GM21447 (cell line): ENCODE measurements at regions not wholly inside any gene's neighbourhood (a gene's known extent, or its start where the extent isn't known, plus 50 kb on each side); places are given as distances from the start of the nearest gene placed in this dataset.
A peak's percentile ranks its signal among the peaks of the same experiment; 100 is the strongest.
"Not testable (repeated sequence)": the region's sequence is repeated elsewhere in the genome, so short reads cannot be mapped to it uniquely, and the experiment has no call there.

Experiments
- ATAC-seq: cut with Tn5 transposase; IDR thresholded peaks from one replicate; pipeline ENCODE4 v1.9.1; 2021; ENCODE audit not compliant: unreplicated experiment

GRCh38 chr11:22567759-22568158 lies 57.9 kb downstream of the FANCF start:
- no peak for ATAC-seq

DNA sequence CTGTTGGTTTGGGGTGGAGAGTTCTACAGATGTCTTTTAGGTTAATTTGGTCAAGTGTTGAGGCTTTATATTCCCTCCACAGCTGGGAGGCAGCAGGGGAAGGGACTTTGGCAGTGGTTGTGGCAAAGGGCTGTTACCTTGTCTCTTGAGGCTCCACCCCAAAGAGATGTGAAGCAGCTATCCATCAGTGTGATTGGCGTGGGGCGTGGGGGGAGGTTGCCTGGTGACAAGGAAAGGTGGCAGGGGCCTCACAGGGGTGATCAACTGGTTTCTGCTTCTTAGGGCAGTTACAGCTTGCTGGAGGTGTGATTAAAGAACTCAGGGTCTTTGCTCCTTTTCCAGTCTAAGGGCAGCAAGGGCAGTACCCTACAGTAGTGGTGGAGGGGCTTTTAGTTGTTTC lies 59.3 kb downstream of the FANCF start:
- ATAC-seq = no peak

DNA sequence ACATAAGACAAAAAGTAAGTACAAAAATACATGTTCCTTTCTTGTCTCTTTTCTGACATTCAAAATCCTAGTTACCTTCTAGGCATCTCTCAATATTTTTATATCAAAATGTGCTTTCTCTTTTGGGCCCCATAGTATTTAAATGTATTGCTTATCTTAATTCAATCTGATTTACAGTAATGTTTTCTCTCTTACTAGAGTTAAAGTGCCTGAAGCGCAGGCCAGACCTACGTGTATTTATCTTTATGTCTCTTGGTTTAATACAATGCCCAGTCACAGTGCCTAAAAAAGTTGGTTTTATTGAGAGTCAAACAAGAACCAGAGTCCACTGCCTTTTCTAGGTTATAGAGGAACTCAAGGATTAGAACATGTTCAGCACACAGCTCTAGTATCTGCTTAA lies 64.3 kb downstream of the FANCF start:
- no peak for ATAC-seq

- ATAC-seq = no peak
Observed at GRCh38 chr11:22559416-22559815, 66.2 kb downstream of the FANCF start.

DNA sequence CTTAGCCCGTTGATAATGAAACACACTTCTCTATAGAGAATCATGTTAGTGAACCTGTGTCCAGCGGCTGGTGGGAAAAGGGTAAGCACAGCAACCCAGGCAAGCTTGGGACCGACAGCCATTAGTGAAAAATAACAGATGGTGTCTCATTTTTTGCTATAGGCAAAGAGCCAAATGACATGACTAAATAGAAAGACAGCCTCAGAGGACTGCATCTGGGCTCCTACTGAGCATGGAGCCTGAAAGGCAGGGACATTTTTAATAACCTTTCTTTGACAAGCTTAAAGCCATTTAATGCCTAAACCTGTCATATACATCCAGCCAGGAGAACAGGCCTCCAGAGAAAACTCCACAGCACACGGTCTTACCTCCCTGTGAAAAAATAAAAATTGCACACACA lies 67.0 kb downstream of the FANCF start:
- ATAC-seq = no peak

DNA sequence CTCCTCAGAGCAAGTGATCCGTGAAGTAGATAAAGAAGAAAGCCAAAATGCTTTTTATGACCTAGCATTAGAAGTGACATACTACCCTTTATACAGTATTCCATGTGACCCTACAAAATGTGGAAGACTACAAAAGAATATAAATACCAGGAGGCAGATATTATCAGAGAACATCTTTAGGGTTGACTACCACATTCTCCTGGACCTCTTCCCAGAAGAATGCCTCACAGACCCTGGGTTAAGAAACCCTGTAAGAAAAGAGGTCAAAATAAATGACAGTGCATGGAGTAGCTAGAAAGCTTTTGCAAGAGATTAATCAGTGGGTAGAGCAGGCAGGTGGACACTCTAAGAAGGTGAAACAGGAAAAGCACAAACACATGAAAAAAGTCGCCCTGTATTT lies 69.2 kb downstream of the FANCF start:
- no peak for ATAC-seq

DNA sequence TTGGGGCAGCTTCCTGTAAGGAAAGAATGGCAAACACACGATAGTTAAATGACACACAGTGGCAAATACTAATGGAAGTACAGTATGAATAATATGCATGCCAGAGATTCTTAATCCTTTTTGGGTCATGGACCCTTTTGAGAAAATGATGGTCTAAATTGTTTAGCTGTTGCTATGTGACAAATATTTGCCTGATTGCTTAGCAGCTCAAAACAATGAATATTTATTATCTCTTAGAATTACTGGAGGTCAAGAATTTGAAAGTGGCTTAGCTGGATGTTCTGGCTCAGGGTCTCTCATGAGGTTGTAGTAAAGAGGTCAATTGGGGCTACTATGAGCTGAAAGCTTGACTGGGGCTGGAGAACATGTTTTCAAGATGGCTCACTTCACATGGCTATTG lies 69.7 kb downstream of the FANCF start:
- ATAC-seq = no peak

- ATAC-seq = peak; percentile 83
Observed at GRCh38 chr11:22554221-22554620, 71.4 kb downstream of the FANCF start.

DNA sequence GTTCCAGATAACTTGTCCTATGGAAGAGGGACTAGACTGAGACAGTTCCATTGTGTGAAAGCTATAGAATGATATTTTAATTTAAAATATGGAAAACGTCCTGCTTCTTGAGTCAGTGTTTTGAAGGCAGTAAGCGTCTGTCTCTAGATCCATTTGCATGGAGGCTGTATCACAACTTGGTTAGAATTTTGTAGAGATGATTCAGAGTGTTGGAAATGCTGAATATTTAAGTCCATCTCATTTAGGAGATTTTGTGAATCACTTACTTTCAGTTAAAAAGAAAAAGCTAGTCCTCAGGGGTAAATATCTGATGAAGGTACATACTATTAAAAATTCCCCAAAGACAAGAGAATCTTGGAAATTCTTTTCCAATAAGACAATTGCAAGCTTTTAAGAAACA lies 72.7 kb downstream of the FANCF start:
- no peak for ATAC-seq

- no peak for ATAC-seq
Observed at GRCh38 chr11:22546746-22547145, 78.9 kb downstream of the FANCF start.

- no peak for ATAC-seq
Observed at GRCh38 chr11:22543261-22543660, 82.4 kb downstream of the FANCF start.

DNA sequence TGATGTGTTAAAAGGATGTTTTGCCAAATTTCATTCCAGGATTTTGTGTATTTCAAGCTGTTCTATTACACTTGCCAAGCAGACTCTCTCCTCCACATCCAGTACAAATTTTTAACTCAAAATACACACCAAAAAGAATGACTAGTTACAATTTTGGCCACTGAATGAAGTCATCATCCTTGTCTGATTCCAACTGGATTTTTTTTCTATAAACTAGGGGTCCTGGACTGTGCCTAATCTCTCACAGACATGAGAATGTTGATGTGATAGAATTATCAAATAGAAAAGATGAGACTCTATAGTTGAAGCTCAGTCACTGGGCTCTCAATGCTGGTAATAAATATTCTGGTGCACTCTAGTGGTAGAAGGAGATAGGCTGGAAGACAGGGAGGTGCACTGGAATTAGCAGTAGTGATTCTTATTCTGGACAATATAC lies 85.8 kb downstream of the FANCF start:
- no peak for ATAC-seq

DNA sequence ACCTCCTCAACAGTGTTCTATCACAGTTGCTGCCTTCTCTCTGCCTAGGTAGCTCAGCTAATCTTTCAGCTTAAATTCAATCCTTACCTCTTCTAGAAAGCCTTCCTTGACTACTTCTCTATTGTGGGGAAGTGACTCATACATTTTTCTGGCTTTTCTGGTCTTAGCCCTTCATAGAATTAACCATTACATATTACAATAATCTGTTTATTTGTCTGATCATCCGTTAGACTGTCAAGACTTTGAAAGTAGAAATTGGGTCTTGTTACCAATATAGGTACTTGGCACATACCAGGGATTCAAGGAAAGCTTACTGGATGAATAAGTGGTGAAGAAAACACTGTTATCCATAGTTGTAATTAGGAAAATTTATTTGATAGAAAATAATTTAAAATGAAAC lies 89.6 kb downstream of the FANCF start:
- ATAC-seq = no peak

GRCh38 chr11:22528612-22529429 lies 96.8 kb downstream of the FANCF start:
- not testable (repeated sequence) for ATAC-seq

DNA sequence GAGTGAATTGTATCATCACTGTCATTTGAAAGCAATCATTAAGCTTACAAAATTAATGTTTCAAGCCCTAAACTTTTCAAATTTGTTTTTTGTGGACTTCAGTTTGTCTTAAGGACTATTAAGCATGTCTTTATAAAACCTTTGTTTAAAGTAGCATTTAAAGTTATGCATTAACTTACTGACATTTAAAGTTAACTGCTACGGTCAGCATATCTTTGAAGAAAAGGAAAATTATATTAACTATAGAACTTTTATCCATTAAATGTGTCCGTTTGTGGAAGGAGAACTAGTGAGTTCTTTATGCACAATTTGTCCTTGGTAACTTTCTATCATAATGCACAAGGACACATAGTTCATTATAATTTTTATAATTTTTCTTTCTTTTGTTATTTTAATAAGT lies 103.4 kb downstream of the FANCF start:
- no peak for ATAC-seq

DNA sequence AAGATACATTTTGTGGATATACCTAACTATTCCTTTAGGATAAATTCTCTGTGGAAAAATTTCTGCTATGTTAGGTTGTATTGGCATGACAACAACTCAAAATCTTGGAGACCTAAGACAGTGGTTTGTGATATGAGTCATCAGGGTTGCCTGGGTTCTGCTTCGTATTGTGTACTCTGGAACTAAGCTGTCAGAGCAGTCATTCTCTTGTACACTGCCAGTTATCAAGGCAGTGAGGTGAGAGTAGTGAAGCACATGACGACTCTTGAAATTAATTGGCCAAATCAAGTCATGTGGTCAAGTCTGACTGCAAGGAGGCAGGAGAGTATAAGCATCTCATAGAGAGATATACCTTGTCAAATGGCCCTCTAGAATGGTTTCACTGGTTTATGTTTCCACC lies 104.4 kb downstream of the FANCF start:
- ATAC-seq = no peak

DNA sequence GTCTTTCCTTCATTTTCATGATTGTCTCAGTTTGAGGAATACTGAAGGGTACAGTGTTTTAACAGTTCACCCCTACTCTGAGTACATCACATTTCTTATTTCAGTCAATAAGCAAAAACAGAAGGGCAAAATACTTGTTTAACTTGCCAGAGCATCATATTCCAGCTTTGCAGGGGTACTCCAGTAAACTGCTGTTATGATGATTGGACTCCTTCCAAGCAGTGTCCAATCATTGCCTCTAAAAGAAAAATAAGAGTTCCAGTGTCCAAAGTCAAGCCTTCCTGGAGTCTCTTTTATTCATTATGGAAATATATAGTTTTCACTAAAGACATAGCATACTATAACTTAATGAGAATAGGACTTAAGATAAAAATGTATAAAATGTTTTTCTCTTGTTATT lies 105.1 kb downstream of the FANCF start:
- no peak for ATAC-seq

- ATAC-seq = not testable (repeated sequence)
Observed at GRCh38 chr11:22518344-22518743, 107.3 kb downstream of the FANCF start.

DNA sequence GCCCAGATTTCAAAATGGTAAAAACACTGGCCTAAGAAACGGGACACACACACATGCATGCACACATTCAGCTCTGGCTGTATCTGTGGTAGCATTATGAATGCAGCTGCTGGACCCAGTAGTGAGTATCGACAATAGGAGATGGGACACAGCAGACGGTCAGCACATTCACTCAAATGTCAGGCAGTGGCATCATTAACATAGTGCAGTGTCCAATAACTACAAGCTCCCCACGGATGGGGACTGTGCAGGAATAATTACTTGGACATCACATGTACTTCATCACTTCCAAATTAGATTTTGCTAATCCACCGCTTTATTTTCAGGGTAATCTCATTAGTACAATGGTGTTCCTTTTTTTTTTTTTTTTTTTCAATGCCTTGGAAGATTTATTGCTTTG lies 109.5 kb downstream of the FANCF start:
- ATAC-seq = no peak

DNA sequence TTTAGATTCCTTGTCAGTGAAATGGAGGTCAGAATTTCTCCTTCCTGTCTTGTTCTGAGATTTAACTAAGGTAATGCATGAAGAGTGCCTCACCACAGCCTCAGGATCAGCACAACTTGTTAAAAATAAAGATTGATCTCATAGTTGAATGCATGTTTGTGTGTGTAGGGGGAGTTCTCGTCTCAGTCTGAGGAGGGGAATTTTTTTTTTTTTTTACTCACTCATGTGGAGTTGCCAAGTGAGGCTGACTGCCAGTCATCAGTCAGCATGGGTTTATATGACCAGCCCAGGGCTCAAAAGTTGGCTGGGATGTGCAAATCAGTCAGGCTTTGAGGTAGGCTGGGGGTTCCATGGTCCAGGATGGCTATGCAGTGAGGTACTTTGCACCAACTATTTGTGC lies 113.2 kb downstream of the FANCF start:
- no peak for ATAC-seq

DNA sequence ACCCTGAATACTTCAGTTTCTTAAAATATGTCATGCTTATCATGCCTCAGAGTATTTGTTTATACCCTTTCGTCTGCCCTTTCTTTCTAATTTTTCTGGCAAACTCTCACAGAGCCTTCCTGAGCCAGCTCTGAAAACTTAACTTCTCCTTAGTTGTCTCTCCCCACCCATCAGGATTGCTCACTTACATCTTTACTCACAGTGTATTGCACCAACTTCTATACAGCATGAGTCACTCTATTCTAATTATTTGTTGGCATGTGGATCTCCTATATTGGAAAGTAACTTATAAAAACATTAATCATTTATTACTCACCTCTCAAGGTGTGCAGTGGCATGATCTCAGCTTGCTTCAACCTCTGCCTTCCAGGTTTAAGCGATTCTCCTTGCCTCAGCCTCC lies 114.9 kb downstream of the FANCF start:
- ATAC-seq = no peak

DNA sequence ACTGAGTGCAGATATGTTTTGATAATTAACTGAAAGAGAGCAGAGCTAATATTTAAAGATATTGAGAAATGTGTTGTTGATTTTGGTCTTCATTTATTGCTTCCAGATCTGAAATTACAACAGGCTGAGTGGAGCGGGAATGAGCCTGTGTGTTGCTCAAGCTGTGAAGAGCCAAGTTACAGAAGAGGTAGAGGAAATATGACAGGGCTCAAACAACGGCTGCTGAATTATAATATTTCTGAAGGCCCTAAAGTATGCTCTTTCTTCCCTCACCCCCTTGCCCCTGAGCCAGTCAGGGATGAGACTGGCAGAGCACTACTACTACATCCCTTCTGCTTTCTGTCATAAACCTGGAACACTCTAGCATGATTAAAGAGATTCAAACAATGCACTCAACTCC lies 115.6 kb downstream of the FANCF start:
- no peak for ATAC-seq

GRCh38 chr11:22508665-22509064 lies 117.0 kb downstream of the FANCF start:
- ATAC-seq = no peak
